ENCODE measurements at regions not wholly inside any gene's neighbourhood (a gene's known extent, or its start where the extent isn't known, plus 50 kb on each side); places are given as distances from the start of the nearest gene placed in this dataset.
"Not testable (repeated sequence)": the region's sequence is repeated elsewhere in the genome, so short reads cannot be mapped to it uniquely, and the experiment has no call there.

DNA sequence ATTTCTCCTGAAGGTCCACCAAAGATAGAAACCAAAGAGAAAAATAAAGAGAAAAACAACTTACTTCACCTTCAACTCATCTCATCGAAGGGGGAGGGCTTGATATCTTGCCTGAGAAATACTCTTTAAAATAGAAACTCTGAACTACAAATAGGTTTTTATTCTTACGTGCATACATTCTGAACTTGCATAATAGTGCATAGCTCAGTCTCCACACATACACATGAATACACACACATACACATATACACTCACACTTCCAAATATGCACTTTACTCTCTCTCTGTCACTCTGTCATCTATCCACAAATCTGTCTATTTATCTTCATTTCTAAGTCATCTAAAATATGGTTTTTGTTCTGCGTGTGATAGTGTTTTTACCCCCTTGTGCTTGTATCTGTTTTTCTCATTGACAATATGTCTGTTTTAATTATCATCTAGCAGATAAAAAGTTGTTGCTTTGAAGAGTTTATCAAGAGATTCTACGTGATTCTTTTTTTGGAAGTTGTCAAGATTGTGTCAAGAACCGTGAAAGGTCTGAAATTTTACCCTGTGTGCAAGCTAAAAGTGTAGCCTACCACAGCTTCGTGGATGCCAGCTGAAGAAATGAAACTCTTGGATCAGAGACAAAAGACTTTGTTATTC is 468.8 kb downstream of the EPM2A start:
- DNase-seq = no peak

DNA sequence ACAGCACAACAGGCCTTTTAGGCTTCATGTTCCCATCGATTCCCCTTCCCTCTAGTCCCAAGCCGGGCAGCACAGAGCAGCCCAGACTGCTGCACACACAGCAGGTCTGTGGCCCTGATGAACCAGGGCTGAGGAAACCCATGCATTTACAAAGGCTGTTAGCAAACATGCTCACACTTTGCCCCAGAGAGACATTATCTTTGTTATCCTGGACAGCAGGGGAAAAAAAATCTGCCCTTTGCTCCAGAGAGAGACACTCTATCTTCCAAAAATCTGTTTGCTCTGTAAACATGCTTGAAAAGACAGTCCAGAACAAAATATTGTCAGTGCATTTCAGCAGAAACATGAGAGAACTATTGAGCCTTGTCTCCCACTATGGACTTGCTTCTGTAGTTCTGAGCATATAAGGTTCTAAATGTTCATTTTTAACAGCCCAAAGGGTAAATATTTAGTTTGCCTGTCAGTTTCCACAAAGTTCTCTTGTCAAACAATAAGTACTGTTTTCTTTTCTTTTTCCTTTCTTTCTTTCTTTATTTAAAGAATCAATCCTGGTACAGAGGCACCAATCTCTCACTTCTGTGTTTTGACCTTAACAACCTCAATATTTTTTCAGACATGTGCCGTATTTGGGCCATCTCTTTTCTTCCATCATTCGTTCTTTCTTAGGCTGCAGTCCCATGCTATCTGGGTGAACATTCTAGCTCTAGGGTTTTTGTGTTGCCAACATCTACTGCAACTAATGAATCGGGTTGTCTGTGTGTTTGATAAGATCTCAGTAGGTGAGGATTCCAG is 468.0 kb downstream of the EPM2A start:
- DNase-seq = no peak

GRCh38 chr6:145270464-145270863 is 464.9 kb downstream of the EPM2A start:
- no peak for DNase-seq

DNA sequence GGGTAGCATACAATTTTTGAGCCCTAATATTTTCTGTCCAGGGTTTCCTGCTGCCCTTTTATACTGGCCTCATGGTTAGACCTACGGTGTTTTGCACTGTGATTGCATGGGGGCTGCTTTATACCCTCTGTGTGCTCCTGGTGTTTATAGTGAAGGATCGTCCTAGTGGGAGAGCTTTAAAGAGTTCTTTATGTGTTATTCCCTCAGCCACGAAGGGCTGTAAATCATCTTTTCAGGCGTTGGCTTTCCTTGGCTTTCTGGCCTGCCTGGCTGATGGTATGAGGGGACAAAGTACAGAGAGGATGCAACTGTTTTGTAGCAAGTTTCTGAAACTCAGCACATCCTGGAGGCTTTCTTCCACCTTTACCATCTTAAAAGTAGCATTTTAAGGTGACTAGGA is 464.3 kb downstream of the EPM2A start:
- DNase-seq = no peak

GRCh38 chr6:145271577-145271976 is 463.7 kb downstream of the EPM2A start:
- no peak for DNase-seq

GRCh38 chr6:145272246-145272645 is 463.1 kb downstream of the EPM2A start:
- no peak for DNase-seq

DNA sequence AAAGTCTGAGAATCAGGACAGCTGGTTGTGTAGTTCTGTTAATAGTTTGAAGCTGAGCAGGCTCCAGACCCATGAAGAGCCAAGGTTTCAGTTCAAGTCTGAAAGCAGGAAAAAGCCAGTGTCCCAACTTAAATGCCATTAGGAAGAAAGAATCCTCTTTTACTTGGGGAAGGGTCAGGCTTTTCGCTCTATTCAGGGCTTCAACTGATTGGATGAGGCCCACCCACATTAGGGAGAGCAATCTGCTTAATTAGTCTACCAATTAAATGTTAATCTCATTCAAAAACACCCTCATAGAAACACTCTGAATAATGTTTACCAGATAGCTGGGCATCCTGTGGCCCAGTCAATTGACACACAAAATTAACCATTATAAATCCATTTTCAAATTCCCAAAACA is 462.2 kb downstream of the EPM2A start:
- no peak for DNase-seq

- no peak for DNase-seq
Measured at GRCh38 chr6:145274083-145274482, 461.2 kb downstream of the EPM2A start.

GRCh38 chr6:145275019-145275418 is 460.3 kb downstream of the EPM2A start:
- DNase-seq = no peak

- DNase-seq = no peak
Measured at GRCh38 chr6:145275787-145276186, 459.5 kb downstream of the EPM2A start.

DNA sequence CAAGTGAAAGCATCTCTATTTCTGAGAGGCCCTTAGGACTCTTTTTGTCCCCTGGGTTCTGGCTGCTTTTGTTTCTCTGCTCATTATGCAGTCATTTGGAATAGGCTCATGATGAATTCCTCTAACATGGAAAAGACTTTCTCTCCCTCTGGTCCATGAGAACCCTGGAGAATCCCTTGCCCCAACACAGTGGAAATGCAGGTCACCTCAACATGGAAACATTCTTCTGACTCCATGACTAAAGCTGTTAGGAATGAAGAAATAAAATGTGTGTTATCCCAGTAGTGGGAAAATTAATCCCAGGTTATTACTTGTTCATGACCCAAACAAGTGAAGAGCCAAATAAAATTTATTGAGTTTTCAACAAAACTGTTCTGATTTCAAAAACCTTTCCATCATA is 458.6 kb downstream of the EPM2A start:
- no peak for DNase-seq

GRCh38 chr6:145277358-145278086 is 457.8 kb downstream of the EPM2A start:
- no peak for DNase-seq

DNA sequence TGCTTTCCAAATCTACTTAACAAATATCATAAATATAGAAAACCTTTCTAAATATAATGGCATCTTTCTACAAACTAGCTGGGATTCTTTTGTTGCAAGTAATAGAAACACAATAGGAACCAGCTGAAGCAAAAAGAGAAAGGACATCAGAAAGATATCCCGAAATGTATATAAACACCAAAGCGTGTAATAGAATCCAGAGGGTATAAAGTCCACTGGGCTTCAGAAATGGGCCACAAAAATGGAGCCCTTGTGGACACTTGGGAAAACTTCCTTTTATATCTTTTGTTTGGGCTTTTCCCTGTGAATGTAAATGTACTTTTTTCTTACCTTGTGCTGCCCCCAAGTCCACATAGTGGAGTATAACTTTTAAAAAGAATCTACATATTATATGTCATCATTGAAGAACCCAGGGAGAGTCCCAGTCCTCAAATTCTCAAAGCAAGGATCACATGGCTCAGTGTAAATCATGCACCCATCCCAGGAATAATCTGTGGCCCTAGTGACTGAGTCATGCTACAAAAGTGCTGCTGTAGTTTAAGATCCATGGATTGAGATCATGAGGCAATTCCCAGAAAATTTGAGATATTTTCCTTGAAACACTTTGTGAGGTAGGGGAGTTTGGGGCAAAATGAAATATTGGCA is 457.0 kb downstream of the EPM2A start:
- DNase-seq = no peak

DNA sequence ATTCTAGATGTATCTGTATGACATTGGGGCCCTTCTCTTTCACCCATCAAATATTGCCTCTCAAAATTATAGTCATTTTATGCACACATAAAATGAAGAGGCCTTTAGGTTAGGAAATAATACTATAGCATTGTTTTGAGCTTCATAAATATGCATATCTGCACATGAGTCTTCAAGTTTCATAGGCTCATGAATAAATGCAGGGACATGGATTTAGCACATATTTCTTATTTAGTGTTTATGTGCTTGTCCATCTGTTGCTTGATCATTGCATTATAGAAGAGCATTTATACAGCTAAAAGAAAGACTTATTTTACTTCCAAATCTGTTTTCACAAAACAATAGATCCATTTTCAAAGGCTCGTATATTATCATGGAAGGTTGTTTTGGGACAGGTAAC is 455.8 kb downstream of the EPM2A start:
- no peak for DNase-seq

- no peak for DNase-seq
Measured at GRCh38 chr6:145279993-145280392, 455.3 kb downstream of the EPM2A start.

DNA sequence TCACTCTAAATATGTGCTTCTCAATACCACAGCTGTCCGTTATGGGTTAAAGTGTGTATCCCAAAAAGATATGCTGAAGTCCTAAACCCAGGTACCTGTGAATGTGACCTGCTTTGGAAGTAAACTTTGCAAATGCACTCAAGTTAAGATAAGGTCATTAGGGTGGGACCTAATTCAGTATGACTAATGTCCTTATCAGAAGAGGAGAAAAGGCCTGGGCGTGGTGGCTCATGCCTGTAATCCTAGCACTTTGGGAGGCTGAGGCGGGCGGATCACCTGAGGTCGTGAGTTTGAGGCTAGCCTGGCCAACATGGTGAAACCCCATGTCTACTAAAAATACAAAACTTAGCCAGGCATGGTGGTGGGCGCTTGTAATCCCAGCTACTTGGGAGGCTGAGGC is 452.1 kb downstream of the EPM2A start:
- DNase-seq = not testable (repeated sequence)

DNA sequence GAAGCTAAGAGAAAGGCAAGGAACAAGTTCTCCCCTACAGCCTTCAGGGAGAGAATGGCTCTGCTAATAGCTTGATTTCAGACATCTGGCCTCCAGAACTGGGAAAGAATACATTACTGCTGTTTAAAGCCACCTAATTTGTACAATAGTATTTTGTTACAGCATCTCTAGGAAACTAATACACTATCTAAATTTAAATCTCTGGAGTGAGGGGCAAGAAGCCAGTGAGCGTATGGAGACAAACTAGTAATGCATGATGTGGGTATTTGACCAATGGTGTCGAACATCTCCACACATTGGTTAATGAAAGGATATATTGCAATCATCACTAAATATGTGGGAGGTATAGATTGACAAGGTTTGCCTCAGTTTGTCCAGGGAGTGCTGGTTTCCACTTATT is 451.5 kb downstream of the EPM2A start:
- DNase-seq = no peak

DNA sequence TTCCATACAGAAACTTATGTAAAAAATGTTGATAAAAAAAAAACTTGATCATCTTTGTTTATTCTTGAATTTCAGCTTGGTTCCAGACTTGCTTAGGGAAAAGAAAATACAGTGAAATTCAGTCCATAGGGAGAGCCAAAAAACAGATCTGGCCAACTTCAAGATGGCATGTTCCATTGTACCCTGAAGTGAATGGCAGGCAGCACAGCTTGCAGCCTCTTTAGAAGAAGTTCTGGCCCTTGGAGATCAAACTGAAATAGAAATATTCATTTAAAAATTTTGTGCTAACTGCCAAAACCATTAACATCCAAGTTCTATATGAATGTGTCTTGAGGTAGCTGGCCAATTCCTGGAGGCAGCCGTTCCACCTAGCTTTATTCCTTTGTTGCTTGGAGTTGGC is 448.4 kb downstream of the EPM2A start:
- no peak for DNase-seq

DNA sequence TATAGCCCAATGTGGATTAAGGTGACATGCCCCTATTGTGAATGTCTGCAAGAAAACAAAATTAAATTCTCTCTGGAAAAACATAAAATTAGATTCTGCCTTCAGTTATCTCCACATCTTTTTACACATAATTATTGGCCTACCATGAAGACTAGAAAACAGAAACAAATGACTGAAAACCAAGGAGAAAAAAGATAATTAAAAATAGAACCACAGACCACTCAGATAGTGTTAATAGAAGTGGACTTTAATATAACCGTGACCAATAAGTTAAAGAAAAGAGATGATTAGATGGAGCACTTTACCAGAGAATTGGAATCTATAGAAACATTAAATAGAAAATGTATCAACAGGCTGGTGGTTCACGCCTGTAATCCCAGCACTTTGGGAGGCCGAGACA is 445.7 kb downstream of the EPM2A start:
- no peak for DNase-seq

- no peak for DNase-seq
Measured at GRCh38 chr6:145290122-145290521, 445.2 kb downstream of the EPM2A start.

- DNase-seq = no peak
Measured at GRCh38 chr6:145292066-145292465, 443.3 kb downstream of the EPM2A start.

GRCh38 chr6:145294942-145295341 is 440.4 kb downstream of the EPM2A start:
- no peak for DNase-seq

DNA sequence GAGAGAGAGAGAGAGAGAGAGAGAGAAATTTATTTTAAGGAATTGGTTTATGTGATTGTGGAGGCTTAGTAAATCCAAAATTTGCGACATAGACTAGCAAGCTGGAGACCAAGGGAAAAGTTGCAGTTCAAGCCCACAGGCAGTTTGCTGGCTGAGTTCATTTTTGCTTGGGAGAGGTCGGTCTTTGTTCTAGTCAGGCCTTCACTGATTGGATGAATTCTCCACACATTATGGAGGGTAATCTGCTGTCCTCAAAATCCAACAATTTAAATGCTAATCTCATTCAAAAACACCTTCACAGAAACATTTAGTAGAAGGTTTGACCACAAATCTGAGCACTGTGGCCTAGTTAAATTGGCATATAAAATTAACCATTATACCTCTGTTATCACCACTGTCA is 439.6 kb downstream of the EPM2A start:
- DNase-seq = no peak

DNA sequence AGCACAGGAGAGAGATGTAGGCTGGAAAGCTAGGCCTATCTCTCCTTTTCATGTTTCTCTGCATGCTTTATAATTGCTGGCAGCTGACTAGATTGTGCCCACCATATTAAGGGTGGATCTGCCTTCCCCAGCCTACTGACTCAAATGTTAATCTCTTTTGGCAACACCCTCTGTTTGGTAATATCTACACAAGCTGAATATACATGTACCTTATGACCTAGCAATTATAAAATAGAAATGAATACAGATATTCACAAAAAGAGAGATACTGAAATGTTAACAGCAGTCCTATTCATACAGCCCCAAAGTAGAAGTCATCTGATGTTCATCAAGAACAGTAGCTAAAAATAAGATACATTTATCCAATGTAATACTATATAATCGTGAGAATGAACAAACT is 429.6 kb downstream of the EPM2A start:
- no peak for DNase-seq
